ENCODE measurements at regions not wholly inside any gene's neighbourhood (a gene's known extent, or its start where the extent isn't known, plus 50 kb on each side); places are given as distances from the start of the nearest gene placed in this dataset.

GRCh38 chr5:75963554-75963953, 119.6 kb upstream of the SV2C start:
- TF ChIP-seq CTCF (IDR thresholded peaks at IDR 0.05; ENCODE audit: insufficient read depth, low read length) (no peak), POLR2AphosphoS5 (IDR thresholded peaks at IDR 0.05; ENCODE audit: low read depth) (no peak), REST (IDR thresholded peaks at IDR 0.05; ENCODE audit: insufficient replicate concordance, low read depth) (no peak)

Data from HL-60 (cell line).